ENCODE measurements at regions not wholly inside any gene's neighbourhood (a gene's known extent, or its start where the extent isn't known, plus 50 kb on each side); places are given as distances from the start of the nearest gene placed in this dataset.
A peak's percentile ranks its signal among the peaks of the same experiment; 100 is the strongest.
"Not testable (repeated sequence)": the region's sequence is repeated elsewhere in the genome, so short reads cannot be mapped to it uniquely, and the experiment has no call there.

- H3K79me2 ChIP-seq (ENCODE audit: control insufficient read depth in 1 of 2, insufficient read depth in 2 of 2, low read length in 2 of 2); H4K20me1 ChIP-seq (replicated peaks in 1 of 2; ENCODE audit: control insufficient read depth in 1 of 2, insufficient read depth in 2 of 2, low read length in 2 of 2); H3K4me2 ChIP-seq (ENCODE audit: insufficient read depth in 1 of 2, low read depth in 2 of 2, low read length in 2 of 2); H3K4me3 ChIP-seq (ENCODE audit: extremely low read depth in 1 of 4, insufficient read depth in 2 of 4, low read depth in 3 of 4, low read length in 4 of 4); H2AK5ac ChIP-seq (ENCODE audit: low read depth, low read length); CTCF ChIA-PET (ENCODE audit: partially characterized antibody); H3K79me1 ChIP-seq (ENCODE audit: low read depth, low read length); H3K27me3 ChIP-seq (replicated peaks in 1 of 4; ENCODE audit: control insufficient read depth in 3 of 4, extremely low read depth in 1 of 4, insufficient read depth in 3 of 4, low read length in 3 of 4); H2BK120ac ChIP-seq (replicated peaks; ENCODE audit: low read depth, low read length); H3K9me3 ChIP-seq (ENCODE audit: insufficient read depth in 2 of 2, low read depth in 1 of 2, low read length in 1 of 2); H3K23me2 ChIP-seq (ENCODE audit: low read depth, low read length); H2AFZ ChIP-seq (ENCODE audit: low read length); H3K14ac ChIP-seq (ENCODE audit: insufficient read length); H2BK5ac ChIP-seq (ENCODE audit: low read depth, low read length); FAIRE-seq; H3K18ac ChIP-seq (ENCODE audit: extremely low read depth, low read length); H4K8ac ChIP-seq (ENCODE audit: extremely low read depth, insufficient read depth, low read length); DNase-seq (ENCODE audit: low read depth in 1 of 2, low spot score in 2 of 2); H4K5ac ChIP-seq (ENCODE audit: insufficient read length, low read depth, low read length); H3K9ac ChIP-seq (replicated peaks in 1 of 4; ENCODE audit: extremely low read depth in 1 of 4, low read depth in 3 of 4, low read length in 3 of 4); H3K27ac ChIP-seq (ENCODE audit: low read depth, low read length); POLR2A ChIA-PET (ENCODE audit: partially characterized antibody); H2BK20ac ChIP-seq (ENCODE audit: low read length); H2BK15ac ChIP-seq (ENCODE audit: low read length); H3K36me3 ChIP-seq (ENCODE audit: control insufficient read depth in 2 of 4, insufficient read depth in 4 of 4, low read length in 3 of 4); H3K4ac ChIP-seq (replicated peaks; ENCODE audit: insufficient read length, low read depth, low read length); H4K91ac ChIP-seq (replicated peaks; ENCODE audit: insufficient read length, low read length); H3K4me1 ChIP-seq (replicated peaks in 1 of 4; ENCODE audit: control insufficient read depth in 3 of 4, insufficient read depth in 4 of 4, low read length in 3 of 4); H3K56ac ChIP-seq (replicated peaks; ENCODE audit: insufficient read length, low read depth, low read length); H2BK12ac ChIP-seq (ENCODE audit: low read depth, low read length); H3K23ac ChIP-seq (ENCODE audit: insufficient read length): not testable (repeated sequence)
- WGBS, 2 experiments (ENCODE audit: extremely low coverage in 1 of 2, insufficient coverage in 1 of 2, insufficient read length in 1 of 2, insufficient replicate concordance in 2 of 2, low coverage in 1 of 2, low lambda C conversion rate in 2 of 2, missing lambda C conversion rate in 1 of 2) = 80% methylated on average over 2 of the region's 3 CpGs; no CpG with 5 or more reads in 1 of the 2 experiments
Observed at GRCh38 chr2:109976319-109976718, 77.8 kb downstream of the LIMS3 start.

GRCh38 chr2:109980754-109981153 lies 82.3 kb downstream of the LIMS3 start:
- H3K23ac ChIP-seq (ENCODE audit: insufficient read length); DNase-seq (ENCODE audit: low read depth in 1 of 2, low spot score in 2 of 2); H2BK120ac ChIP-seq (replicated peaks; ENCODE audit: low read depth, low read length); H4K8ac ChIP-seq (ENCODE audit: extremely low read depth, insufficient read depth, low read length); CTCF ChIA-PET (ENCODE audit: partially characterized antibody); H3K79me2 ChIP-seq (ENCODE audit: control insufficient read depth in 1 of 2, insufficient read depth in 2 of 2, low read length in 2 of 2); H2AK5ac ChIP-seq (ENCODE audit: low read depth, low read length); H3K9me3 ChIP-seq (ENCODE audit: insufficient read depth in 2 of 2, low read depth in 1 of 2, low read length in 1 of 2); H3K14ac ChIP-seq (ENCODE audit: insufficient read length); H4K20me1 ChIP-seq (replicated peaks in 1 of 2; ENCODE audit: control insufficient read depth in 1 of 2, insufficient read depth in 2 of 2, low read length in 2 of 2); H2AFZ ChIP-seq (ENCODE audit: low read length); H3K27ac ChIP-seq (ENCODE audit: low read depth, low read length); H3K4me1 ChIP-seq (replicated peaks in 1 of 4; ENCODE audit: control insufficient read depth in 3 of 4, insufficient read depth in 4 of 4, low read length in 3 of 4); H4K5ac ChIP-seq (ENCODE audit: insufficient read length, low read depth, low read length); H3K23me2 ChIP-seq (ENCODE audit: low read depth, low read length); H3K79me1 ChIP-seq (ENCODE audit: low read depth, low read length); H3K36me3 ChIP-seq (ENCODE audit: control insufficient read depth in 2 of 4, insufficient read depth in 4 of 4, low read length in 3 of 4); H3K9ac ChIP-seq (replicated peaks in 1 of 4; ENCODE audit: extremely low read depth in 1 of 4, low read depth in 3 of 4, low read length in 3 of 4); H4K91ac ChIP-seq (replicated peaks; ENCODE audit: insufficient read length, low read length); H2BK15ac ChIP-seq (ENCODE audit: low read length); H2BK5ac ChIP-seq (ENCODE audit: low read depth, low read length); H3K18ac ChIP-seq (ENCODE audit: extremely low read depth, low read length); H3K27me3 ChIP-seq (replicated peaks in 1 of 4; ENCODE audit: control insufficient read depth in 3 of 4, extremely low read depth in 1 of 4, insufficient read depth in 3 of 4, low read length in 3 of 4); H3K4me3 ChIP-seq (ENCODE audit: extremely low read depth in 1 of 4, insufficient read depth in 2 of 4, low read depth in 3 of 4, low read length in 4 of 4); H3K56ac ChIP-seq (replicated peaks; ENCODE audit: insufficient read length, low read depth, low read length); H2BK12ac ChIP-seq (ENCODE audit: low read depth, low read length); H2BK20ac ChIP-seq (ENCODE audit: low read length); POLR2A ChIA-PET (ENCODE audit: partially characterized antibody); H3K4me2 ChIP-seq (ENCODE audit: insufficient read depth in 1 of 2, low read depth in 2 of 2, low read length in 2 of 2); H3K4ac ChIP-seq (replicated peaks; ENCODE audit: insufficient read length, low read depth, low read length): not testable (repeated sequence)
- 38% methylated on average over 2 of the region's 4 CpGs; no CpG with 5 or more reads in 1 of the 2 experiments for WGBS, 2 experiments (ENCODE audit: extremely low coverage in 1 of 2, insufficient coverage in 1 of 2, insufficient read length in 1 of 2, insufficient replicate concordance in 2 of 2, low coverage in 1 of 2, low lambda C conversion rate in 2 of 2, missing lambda C conversion rate in 1 of 2)
- peak; percentile 88 for FAIRE-seq

All from H1 (cell line).